Left lung (tissue), 4 donors: ENCODE measurements at regions not wholly inside any gene's neighbourhood (a gene's known extent, or its start where the extent isn't known, plus 50 kb on each side); places are given as distances from the start of the nearest gene placed in this dataset.

Experiments used
- ATAC-seq: fragments of 200-7000 bp; cut with Tn5 transposase; one replicate; pipeline ENCODE4 v1.9.1; 2020; ENCODE audit warnings: moderate library complexity
- DNase-seq, 4 donors: peaks; one replicate each; pipeline ENCODE4 v3.0.0-alpha.2; 2013 to 2020
- H3K27ac ChIP-seq, 2 donors: fragments of 200-600 bp; sonication (generic) in 1 of 2; one replicate each; pipeline versions ENCODE4 v1.5.0 to v1.8.0; 2020 to 2021
- H3K27me3 ChIP-seq, 2 donors: fragments of 200-600 bp; sonication (generic) in 1 of 2; one replicate each; pipeline versions ENCODE4 v1.5.0 to v1.8.0; 2020 to 2021
- H3K36me3 ChIP-seq, 2 donors: fragments of 200-600 bp; sonication (generic) in 1 of 2; one replicate each; pipeline versions ENCODE4 v1.5.0 to v1.8.0; 2020 to 2021
- H3K4me1 ChIP-seq, 2 donors: fragments of 200-600 bp; one replicate each; pipeline ENCODE4 v1.8.0; 2021
- H3K4me3 ChIP-seq, 2 donors: fragments of 200-600 bp; sonication (generic) in 1 of 2; one replicate each; pipeline versions ENCODE4 v1.5.0 to v1.8.0; 2020 to 2021; ENCODE audit warnings: mild to moderate bottlenecking in 1 of 2
- H3K9me3 ChIP-seq, 2 donors: fragments of 200-600 bp; sonication (generic) in 1 of 2; one replicate each; pipeline versions ENCODE4 v1.5.0 to v1.8.0; 2020 to 2021
- intact Hi-C, 2 donors: fragments of 100-400 bp; cut with DNase I; formaldehyde crosslinking; loops; one replicate each; pipeline versions ENCODE4 v1.11.2 to v1.14.2; 2022
- TF ChIP-seq, protein P1 (sequence below), 2 donors: fragments of 200-600 bp; sonication (generic) in 1 of 2; IDR thresholded peaks; one replicate each; pipeline versions ENCODE4 v1.5.0 to v1.8.0; 2021; ENCODE audit warnings: antibody characterized with exemption in 2 of 2
- donor health status: DM: no; HTN: yes; CAD: no.
- donor health status: DM: no; HTN: no; CAD: no.

DNA sequence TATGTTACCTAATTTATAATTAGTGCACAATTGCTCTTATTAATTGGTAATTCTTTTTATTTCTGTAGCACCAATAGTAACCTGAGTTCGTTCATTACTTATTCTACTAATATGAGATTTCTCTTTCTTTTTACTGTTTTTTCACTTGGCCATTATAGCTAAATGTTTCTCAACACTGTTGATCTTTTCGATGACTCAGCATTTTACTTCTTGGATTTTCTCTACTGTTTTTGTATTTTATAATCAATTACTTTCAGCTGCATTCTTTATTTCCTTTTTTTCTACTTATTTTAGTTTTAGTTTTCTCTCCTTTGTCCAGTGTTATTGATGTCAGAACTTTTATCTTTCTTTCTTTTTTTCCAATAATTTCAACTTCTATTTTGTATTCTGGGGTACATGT lies 589.4 kb upstream of the SOX11 start:
- Histone ChIP-seq H3K4me3 (no peak overlapping the region), H3K27me3 (no peaks in the 10 kb centered on the region), H3K36me3 (no peaks in the 10 kb centered on the region), H3K9me3 (peaks cover 0 to 18% of the 10 kb centered on the region in 2 donors), H3K4me1 (no peaks in the 10 kb centered on the region), H3K27ac (no peak overlapping the region)
- TF ChIP-seq, protein P1, sequence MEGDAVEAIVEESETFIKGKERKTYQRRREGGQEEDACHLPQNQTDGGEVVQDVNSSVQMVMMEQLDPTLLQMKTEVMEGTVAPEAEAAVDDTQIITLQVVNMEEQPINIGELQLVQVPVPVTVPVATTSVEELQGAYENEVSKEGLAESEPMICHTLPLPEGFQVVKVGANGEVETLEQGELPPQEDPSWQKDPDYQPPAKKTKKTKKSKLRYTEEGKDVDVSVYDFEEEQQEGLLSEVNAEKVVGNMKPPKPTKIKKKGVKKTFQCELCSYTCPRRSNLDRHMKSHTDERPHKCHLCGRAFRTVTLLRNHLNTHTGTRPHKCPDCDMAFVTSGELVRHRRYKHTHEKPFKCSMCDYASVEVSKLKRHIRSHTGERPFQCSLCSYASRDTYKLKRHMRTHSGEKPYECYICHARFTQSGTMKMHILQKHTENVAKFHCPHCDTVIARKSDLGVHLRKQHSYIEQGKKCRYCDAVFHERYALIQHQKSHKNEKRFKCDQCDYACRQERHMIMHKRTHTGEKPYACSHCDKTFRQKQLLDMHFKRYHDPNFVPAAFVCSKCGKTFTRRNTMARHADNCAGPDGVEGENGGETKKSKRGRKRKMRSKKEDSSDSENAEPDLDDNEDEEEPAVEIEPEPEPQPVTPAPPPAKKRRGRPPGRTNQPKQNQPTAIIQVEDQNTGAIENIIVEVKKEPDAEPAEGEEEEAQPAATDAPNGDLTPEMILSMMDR (IDR thresholded peaks at IDR 0.05) = no peak
- DNase-seq (no peak), ATAC-seq (no peak)
- intact Hi-C loops = no loop called here

DNA sequence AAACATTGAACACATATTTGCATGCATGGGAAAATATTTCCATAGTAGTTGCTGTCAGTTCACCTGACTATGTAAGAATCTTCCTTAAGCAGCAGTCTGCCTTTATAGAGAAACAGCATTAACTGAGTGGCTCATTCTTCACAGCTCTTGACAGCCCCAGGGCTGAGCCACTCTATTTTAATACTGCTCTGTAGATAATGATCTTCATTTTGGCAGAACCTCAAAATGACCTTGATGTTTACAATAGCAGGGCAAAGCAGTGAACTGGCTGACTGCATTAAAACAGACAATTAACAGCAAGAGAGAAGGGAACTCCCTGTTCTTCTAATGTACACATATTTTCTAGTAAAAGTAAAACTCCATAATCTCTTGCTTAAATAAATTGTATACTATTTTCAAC lies 580.6 kb upstream of the SOX11 start:
- Histone ChIP-seq H3K4me1 (no peaks in the 10 kb centered on the region), H3K4me3 (no peak overlapping the region), H3K36me3 (no peaks in the 10 kb centered on the region), H3K9me3 (peaks cover 0 to 63% of the 10 kb centered on the region in 2 donors), H3K27me3 (no peaks in the 10 kb centered on the region), H3K27ac (no peak overlapping the region)
- intact Hi-C loops = no loop called here
- ATAC-seq (no peak), DNase-seq (no peak)
- TF ChIP-seq, protein P1 (IDR thresholded peaks at IDR 0.05) = no peak

DNA sequence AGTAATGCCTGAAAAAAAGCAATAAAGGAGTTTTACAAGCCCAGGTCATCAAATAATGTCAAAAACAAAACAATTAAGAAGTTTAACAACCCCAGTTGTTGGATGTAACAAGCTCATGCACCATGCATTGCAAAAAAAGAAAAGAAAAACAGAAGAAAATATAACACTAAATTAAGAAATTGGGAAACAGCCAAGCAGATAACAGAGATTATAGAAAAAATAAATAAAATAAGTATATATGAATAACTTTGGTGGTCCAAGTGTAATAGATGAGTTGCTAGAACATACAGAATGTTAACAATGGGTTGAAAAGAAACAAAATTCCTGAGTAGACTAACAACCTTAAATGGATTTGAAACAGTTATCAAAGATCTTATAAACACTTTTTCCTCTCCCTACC lies 573.1 kb upstream of the SOX11 start:
- intact Hi-C loops = no loop called here
- Histone ChIP-seq H3K4me1 (no peaks in the 10 kb centered on the region), H3K27me3 (no peaks in the 10 kb centered on the region), H3K9me3 (peaks cover 0 to 17% of the 10 kb centered on the region in 2 donors), H3K27ac (no peak overlapping the region), H3K36me3 (no peaks in the 10 kb centered on the region), H3K4me3 (no peak overlapping the region)
- TF ChIP-seq, protein P1 (IDR thresholded peaks at IDR 0.05) = no peak
- ATAC-seq = no peak
- no peak for DNase-seq

DNA sequence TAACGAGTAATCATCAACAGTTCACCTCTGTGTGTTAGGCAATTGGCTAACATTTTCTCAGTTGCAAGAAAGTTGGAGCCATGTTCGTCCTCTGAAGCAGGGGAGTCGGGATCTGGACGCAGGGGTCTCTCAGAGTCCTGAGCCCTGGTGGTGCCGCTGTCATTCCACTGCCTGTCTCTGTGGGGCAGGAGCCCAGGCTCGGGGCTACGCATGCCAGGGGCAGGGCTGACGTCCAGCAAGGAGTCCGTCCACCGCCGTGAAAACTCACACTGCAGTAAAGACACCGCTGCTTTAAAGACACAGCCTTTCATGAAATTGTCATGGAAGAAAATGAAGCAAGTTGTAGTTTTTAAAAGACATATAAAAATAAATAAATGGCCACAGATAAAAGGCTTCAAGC lies 571.1 kb upstream of the SOX11 start:
- H3K36me3 ChIP-seq = no peaks in the 10 kb centered on the region
- H3K4me3 ChIP-seq = no peak overlapping the region
- no peaks in the 10 kb centered on the region for H3K27me3 ChIP-seq
- intact Hi-C loops = no loop called here
- ATAC-seq (no peak), DNase-seq (no peak)
- TF ChIP-seq, protein P1 (IDR thresholded peaks at IDR 0.05) = no peak
- no peaks in the 10 kb centered on the region for H3K4me1 ChIP-seq
- no peak overlapping the region for H3K27ac ChIP-seq
- no peaks in the 10 kb centered on the region for H3K9me3 ChIP-seq

DNA sequence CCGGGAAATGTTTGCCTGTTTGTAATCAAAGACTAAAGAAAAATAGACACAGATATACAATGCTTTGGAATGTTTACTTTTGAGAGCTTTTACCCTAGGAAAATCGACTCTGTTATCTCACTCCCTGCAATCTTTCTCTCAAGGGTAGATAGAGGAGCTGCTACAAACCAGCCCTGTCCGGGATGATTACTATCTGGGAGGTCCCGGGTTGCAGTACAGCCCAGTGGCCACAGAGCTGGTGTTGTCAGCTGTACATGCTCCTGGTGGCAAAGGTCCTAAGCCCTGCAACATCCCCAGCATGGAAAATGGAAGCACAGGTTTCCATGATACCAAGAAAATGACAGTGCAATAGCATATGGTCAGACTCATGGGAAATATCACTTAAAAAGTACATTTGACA lies 570.5 kb upstream of the SOX11 start:
- TF ChIP-seq, protein P1 (IDR thresholded peaks at IDR 0.05) = no peak
- intact Hi-C loops = no loop called here
- no peak overlapping the region for H3K4me3 ChIP-seq
- H3K27ac ChIP-seq = no peak overlapping the region
- ATAC-seq (no peak), DNase-seq (no peak)
- H3K9me3 ChIP-seq = no peaks in the 10 kb centered on the region
- no peaks in the 10 kb centered on the region for H3K27me3 ChIP-seq
- H3K36me3 ChIP-seq = no peaks in the 10 kb centered on the region
- no peaks in the 10 kb centered on the region for H3K4me1 ChIP-seq
